T-cell (primary cell): ENCODE measurements at regions not wholly inside any gene's neighbourhood (a gene's known extent, or its start where the extent isn't known, plus 50 kb on each side); places are given as distances from the start of the nearest gene placed in this dataset.
A peak's percentile ranks its signal among the peaks of the same experiment; 100 is the strongest.

ENCODE experiments used
- ATAC-seq, 4 experiments: fragments of 200-7000 bp in 3 of 4; fragments of 150-1000 bp in 1 of 4; cut with Tn5 transposase; replicated peaks in 1 of 4; 1 replicate in 3 of 4; 2 replicates in 1 of 4; pipeline ENCODE4 v1.10.0; 2021; ENCODE audit warnings: moderate library complexity in 3 of 4, mild to moderate bottlenecking in 2 of 4, moderate number of reproducible peaks in 1 of 4
- CTCF ChIA-PET, 2 donors: fragments of 300-600 bp; sonication (Branson Sonifier 250); formaldehyde crosslinking; loops; one replicate each; lab custom pipeline; 2022; ENCODE audit warnings: antibody characterized with exemption in 2 of 2; lab: Charles Lee
- POLR2A ChIA-PET, 2 donors: fragments of 300-600 bp; sonication (Branson Sonifier 250); formaldehyde crosslinking; loops; one replicate each; lab custom pipeline; 2022; ENCODE audit warnings: antibody characterized with exemption in 2 of 2; lab: Charles Lee
- DNase-seq, 35 experiments: peaks; one replicate each; pipeline versions ENCODE4 v3.0.0 to v3.0.0-alpha.2; 2013 to 2023
- H3K27ac ChIP-seq: one replicate; pipeline ENCODE4 v1.5.1; 2013; ENCODE audit warnings: low read length
- H3K27me3 ChIP-seq, 2 experiments: replicated peaks in 1 of 2; 1 replicate in 1 of 2; 2 replicates in 1 of 2; pipeline versions ENCODE4 v1.6.1 to v1.7.0; 2013; ENCODE audit warnings: low read length in 1 of 2, mixed read lengths in 1 of 2; ENCODE audit not compliant: control insufficient read depth in 2 of 2, insufficient read depth in 2 of 2; ENCODE audit errors: extremely low read depth in 1 of 2
- H3K36me3 ChIP-seq, 2 donors: 1 replicate in 1 of 2; 2 replicates in 1 of 2; pipeline versions ENCODE4 v1.6.1 to v1.7.0; 2013; ENCODE audit warnings: low read length in 1 of 2; ENCODE audit not compliant: control insufficient read depth in 2 of 2, insufficient read depth in 1 of 2; ENCODE audit errors: extremely low read depth in 1 of 2
- H3K4me1 ChIP-seq, 2 experiments: 1 replicate in 1 of 2; 2 replicates in 1 of 2; pipeline versions ENCODE4 v1.6.1 to v1.7.0; 2013; ENCODE audit warnings: low read length in 2 of 2, mixed read lengths in 1 of 2; ENCODE audit not compliant: insufficient read depth in 2 of 2, control insufficient read depth in 1 of 2; ENCODE audit errors: extremely low read depth in 1 of 2
- H3K4me3 ChIP-seq, 2 donors: 1 replicate in 1 of 2; 2 replicates in 1 of 2; pipeline versions ENCODE4 v1.5.1 to v1.7.0; 2013; ENCODE audit warnings: mild to moderate bottlenecking in 2 of 2, low read length in 1 of 2, moderate library complexity in 1 of 2; ENCODE audit not compliant: control insufficient read depth in 1 of 2; ENCODE audit errors: extremely low read depth in 1 of 2
- H3K9me3 ChIP-seq: 2 replicates; pipeline ENCODE4 v1.7.0; 2013
- H3K27ac Mint-ChIP-seq, 2 donors: one replicate each; pipeline ENCODE4 v1.8.0; 2020 to 2021; ENCODE audit warnings: mild to moderate bottlenecking in 2 of 2, mixed read lengths in 2 of 2
- H3K27me3 Mint-ChIP-seq, 2 donors: one replicate each; pipeline ENCODE4 v1.8.0; 2021 to 2022; ENCODE audit warnings: mixed read lengths in 2 of 2
- H3K36me3 Mint-ChIP-seq: one replicate; pipeline ENCODE4 v1.8.0; 2021; ENCODE audit warnings: mixed read lengths
- H3K4me1 Mint-ChIP-seq, 3 donors: one replicate each; pipeline ENCODE4 v1.8.0; 2020 to 2022; ENCODE audit warnings: mixed read lengths in 3 of 3, mild to moderate bottlenecking in 1 of 3
- H3K4me3 Mint-ChIP-seq, 3 donors: one replicate each; pipeline ENCODE4 v1.8.0; 2020 to 2022; ENCODE audit warnings: mild to moderate bottlenecking in 3 of 3, mixed read lengths in 3 of 3, moderate library complexity in 3 of 3
- H3K9me3 Mint-ChIP-seq, 3 donors: one replicate each; pipeline ENCODE4 v1.8.0; 2020 to 2022; ENCODE audit warnings: mixed read lengths in 3 of 3
- WGBS: methylation state at CpG from one replicate; pipeline ENCODE4 v1.1.5; 2013; ENCODE audit warnings: missing lambda C conversion rate; ENCODE audit not compliant: insufficient coverage; 5-methylcytosine and 5-hydroxymethylcytosine counted together

DNA sequence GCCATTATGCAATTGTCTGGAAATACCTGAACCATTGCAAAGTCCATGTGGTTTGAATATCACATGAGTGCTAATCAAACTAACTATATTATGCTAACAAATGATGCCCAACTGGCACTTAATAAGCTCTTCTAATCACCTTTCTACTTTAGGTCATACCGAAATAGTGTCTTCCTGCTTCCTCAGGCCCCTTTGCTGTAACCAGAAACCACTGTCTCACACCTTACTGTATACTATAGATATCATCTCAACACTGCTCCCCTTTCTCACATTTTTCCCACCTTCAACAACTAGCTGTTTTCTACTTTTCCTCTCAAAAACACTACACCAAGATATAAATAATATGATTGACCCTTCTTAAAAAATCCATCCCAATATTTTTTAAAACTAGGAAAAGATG lies 633.9 kb downstream of the BCL11A start:
- WGBS, result 30% methylated on average over 1 of the region's 1 CpG
- Histone ChIP-seq H3K4me3 (no peak overlapping the region), H3K27me3 (no peaks in the 10 kb centered on the region), H3K9me3 (no peaks in the 10 kb centered on the region), H3K36me3 (no peaks in the 10 kb centered on the region), H3K4me1 (peaks cover 0 to 28% of the 10 kb centered on the region in 2 experiments), H3K27ac (no peak overlapping the region)
- H3K9me3 Mint-ChIP-seq, result no peaks in the 10 kb centered on the region
- H3K4me1 Mint-ChIP-seq, result peaks cover 7 to 24% (median 20%) of the 10 kb centered on the region in 3 donors
- DNase-seq, result no peak
- H3K27ac Mint-ChIP-seq, result no peak overlapping the region
- ChIA-PET CTCF (no interaction called here), POLR2A (interaction anchor here in 1 of 2 donors (0.6 kb wide), 1 partner anchor 115 kb away, joined by 3 read pairs; no protein-coding TSS in a partner anchor)
- H3K4me3 Mint-ChIP-seq, result no peak overlapping the region
- no peaks in the 10 kb centered on the region for H3K27me3 Mint-ChIP-seq
- peak in 1 of 4 experiments; percentile 37 for ATAC-seq
- H3K36me3 Mint-ChIP-seq, result no peaks in the 10 kb centered on the region

DNA sequence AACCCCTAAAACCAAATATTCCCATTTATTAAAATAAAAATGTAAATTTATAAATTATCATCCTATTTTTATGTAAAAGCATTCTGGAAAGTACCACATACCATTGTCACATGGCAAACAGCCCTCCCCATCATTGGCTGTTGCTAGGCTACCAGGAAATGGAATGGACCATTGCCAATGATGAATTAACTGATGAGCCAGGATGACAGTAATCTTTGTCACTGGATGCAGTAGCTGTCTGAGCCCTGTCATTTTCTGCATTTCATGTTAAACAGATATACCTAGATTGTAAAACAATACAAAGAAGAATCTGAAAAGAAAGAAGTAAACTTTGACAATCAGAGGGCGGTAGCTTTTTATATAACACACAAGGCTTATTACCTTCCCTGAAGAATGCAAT lies 641.4 kb downstream of the BCL11A start:
- H3K9me3 ChIP-seq, result no peaks in the 10 kb centered on the region
- no peaks in the 10 kb centered on the region for H3K27me3 ChIP-seq
- peaks cover 2 to 35% of the 10 kb centered on the region in 2 experiments for H3K4me1 ChIP-seq
- Mint-ChIP-seq H3K9me3 (peaks cover 0 to 5% (median 0%) of the 10 kb centered on the region in 3 donors), H3K4me3 (no peak overlapping the region), H3K4me1 (peaks cover 15 to 23% (median 19%) of the 10 kb centered on the region in 3 donors), H3K36me3 (no peaks in the 10 kb centered on the region), H3K27me3 (no peaks in the 10 kb centered on the region), H3K27ac (no peak overlapping the region)
- ATAC-seq (no peak), DNase-seq (no peak)
- no peak overlapping the region for H3K27ac ChIP-seq
- ChIA-PET POLR2A (no interaction called here), CTCF (interaction anchor here in 1 of 2 donors (0.6 kb wide), 1 partner anchor 35 kb away, joined by 6 read pairs; no protein-coding TSS in a partner anchor)
- WGBS, result no CpG with 5 or more reads among the region's 1 CpG
- H3K4me3 ChIP-seq, result no peak overlapping the region
- no peaks in the 10 kb centered on the region for H3K36me3 ChIP-seq

DNA sequence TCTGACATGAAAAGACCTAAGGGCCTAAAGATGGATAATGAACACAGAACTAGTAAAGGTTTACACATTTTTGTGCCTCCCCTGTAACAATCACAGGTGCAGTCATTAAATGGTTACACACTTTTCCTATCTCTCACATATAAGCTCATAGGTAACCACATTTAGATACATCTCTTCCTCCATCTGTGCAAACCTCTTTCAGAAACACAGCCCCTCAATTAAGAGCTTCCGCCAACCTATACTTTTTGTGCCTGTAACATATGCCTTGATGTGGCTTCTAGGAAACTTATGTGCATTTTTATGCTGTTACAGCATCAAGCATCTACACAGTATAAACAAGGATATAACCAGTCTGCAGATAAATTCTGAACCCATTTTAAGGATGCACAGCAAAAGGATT lies 643.3 kb downstream of the BCL11A start:
- H3K27ac Mint-ChIP-seq, result no peak overlapping the region

DNA sequence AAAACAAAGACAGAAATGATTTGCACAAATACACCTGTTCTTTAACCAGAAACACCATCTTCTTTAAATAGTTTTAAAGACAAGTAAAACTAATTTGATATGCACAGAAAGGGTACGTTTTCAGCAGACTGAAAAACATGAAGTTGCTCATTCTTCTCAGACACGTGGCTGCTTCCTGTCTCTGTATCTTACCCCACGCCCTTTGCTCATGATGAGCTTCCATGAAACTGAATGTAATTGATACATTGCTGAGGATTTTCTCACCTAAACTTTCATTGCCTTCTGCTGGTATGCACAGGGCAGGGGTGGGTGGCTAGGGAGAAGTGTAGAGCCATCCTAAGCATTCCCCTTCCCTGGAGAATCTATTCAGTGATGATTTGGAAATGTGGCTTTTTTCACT lies 644.3 kb downstream of the BCL11A start:
- no peak overlapping the region for H3K27ac Mint-ChIP-seq
- DNase-seq (no peak), ATAC-seq (no peak)
- peaks cover 15 to 23% (median 19%) of the 10 kb centered on the region in 3 donors for H3K4me1 Mint-ChIP-seq
- ChIA-PET CTCF (no interaction called here), POLR2A (no interaction called here)
- Histone ChIP-seq H3K27me3 (no peaks in the 10 kb centered on the region), H3K9me3 (no peaks in the 10 kb centered on the region), H3K27ac (no peak overlapping the region), H3K4me1 (peaks cover 2 to 38% of the 10 kb centered on the region in 2 experiments), H3K36me3 (no peaks in the 10 kb centered on the region), H3K4me3 (no peak overlapping the region)
- H3K27me3 Mint-ChIP-seq, result no peaks in the 10 kb centered on the region
- no peaks in the 10 kb centered on the region for H3K36me3 Mint-ChIP-seq
- H3K4me3 Mint-ChIP-seq, result no peak overlapping the region
- peaks cover 0 to 5% (median 0%) of the 10 kb centered on the region in 3 donors for H3K9me3 Mint-ChIP-seq
- WGBS, result 40% methylated on average over 1 of the region's 3 CpGs

More for the DNA sequence above, 643.3 kb downstream of the BCL11A start:
- H3K9me3 ChIP-seq, result no peaks in the 10 kb centered on the region
- peak; percentile 26 to 56 (median 38) for ATAC-seq
- peak overlapping the region in 1 of 2 donors; percentile 6 for H3K4me3 ChIP-seq
- no CpG with 5 or more reads among the region's 1 CpG for WGBS
- POLR2A ChIA-PET, result interaction anchor here in 1 of 2 donors (0.6 kb wide), 1 partner anchor 137 kb away, joined by 3 read pairs; no protein-coding TSS in a partner anchor
- Mint-ChIP-seq H3K36me3 (no peaks in the 10 kb centered on the region), H3K4me3 (peak overlapping the region in 1 of 3 donors; percentile 1), H3K9me3 (peaks cover 0 to 5% (median 0%) of the 10 kb centered on the region in 3 donors), H3K27me3 (no peaks in the 10 kb centered on the region), H3K4me1 (peaks cover 15 to 23% (median 19%) of the 10 kb centered on the region in 3 donors)
- CTCF ChIA-PET, result no interaction called here
- H3K27ac ChIP-seq, result no peak overlapping the region
- no peaks in the 10 kb centered on the region for H3K36me3 ChIP-seq
- H3K27me3 ChIP-seq, result no peaks in the 10 kb centered on the region
- peaks cover 2 to 35% of the 10 kb centered on the region in 2 experiments for H3K4me1 ChIP-seq
- DNase-seq, result no peak

DNA sequence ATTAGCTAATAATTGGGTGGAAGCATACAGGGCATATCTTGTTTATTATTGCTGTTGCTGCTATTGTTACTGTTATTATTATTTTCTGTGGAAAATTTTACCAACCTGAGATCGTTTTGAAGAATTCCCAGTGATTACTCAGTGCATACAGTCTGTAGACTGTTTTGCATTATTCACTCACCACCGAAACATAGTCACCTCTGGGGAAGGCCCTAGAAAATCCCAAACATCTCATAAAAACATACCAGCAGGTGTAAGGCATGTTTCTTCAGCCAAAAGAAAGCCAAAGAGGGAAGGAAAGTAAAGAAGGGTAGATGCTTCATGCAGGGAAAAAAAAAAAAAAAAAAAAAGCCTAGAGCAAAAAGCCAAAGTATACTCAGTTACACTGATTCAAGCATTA lies 647.7 kb downstream of the BCL11A start:
- ATAC-seq, result no peak
- H3K9me3 Mint-ChIP-seq, result no peaks in the 10 kb centered on the region
- no peak for DNase-seq
- no peaks in the 10 kb centered on the region for H3K36me3 Mint-ChIP-seq
- Histone ChIP-seq H3K36me3 (no peaks in the 10 kb centered on the region), H3K27me3 (no peaks in the 10 kb centered on the region), H3K4me3 (no peak overlapping the region), H3K27ac (no peak overlapping the region), H3K9me3 (no peaks in the 10 kb centered on the region), H3K4me1 (peaks cover 2 to 21% of the 10 kb centered on the region in 2 experiments)
- WGBS, result no CpG with 5 or more reads among the region's 2 CpGs
- peaks cover 15 to 22% (median 19%) of the 10 kb centered on the region in 3 donors for H3K4me1 Mint-ChIP-seq
- no peaks in the 10 kb centered on the region for H3K27me3 Mint-ChIP-seq
- ChIA-PET POLR2A (no interaction called here), CTCF (no interaction called here)
- no peak overlapping the region for H3K27ac Mint-ChIP-seq
- no peak overlapping the region for H3K4me3 Mint-ChIP-seq

DNA sequence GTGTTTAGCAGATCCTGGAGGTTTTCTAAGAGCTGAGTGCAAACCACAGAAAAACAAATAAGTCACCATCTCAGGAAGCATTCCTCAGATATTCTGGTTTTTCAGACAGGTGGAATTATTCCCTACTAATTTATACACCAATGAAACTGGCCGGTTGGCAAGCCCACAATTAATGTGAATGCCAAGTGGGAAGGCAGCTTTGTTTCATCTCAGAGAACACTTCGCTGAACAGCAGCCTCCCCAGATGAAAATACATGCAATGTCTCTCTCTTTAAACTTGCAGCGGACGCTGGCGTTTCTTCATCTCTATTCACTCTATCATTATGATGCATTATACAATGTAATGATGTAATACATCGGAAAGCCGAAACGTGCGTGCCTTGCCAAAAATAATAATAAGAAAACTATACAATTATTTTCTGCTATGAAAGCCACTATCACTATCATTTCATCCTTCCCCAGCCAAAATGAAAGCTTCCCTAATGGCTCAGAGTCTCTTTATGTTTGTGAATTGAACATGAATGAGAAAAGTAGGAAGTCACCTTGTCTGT lies 649.4 kb downstream of the BCL11A start:
- CTCF ChIA-PET, result no interaction called here
- H3K36me3 Mint-ChIP-seq, result no peaks in the 10 kb centered on the region
- Histone ChIP-seq H3K27me3 (no peaks in the 10 kb centered on the region), H3K36me3 (no peaks in the 10 kb centered on the region), H3K4me1 (peaks cover 0 to 5% of the 10 kb centered on the region in 2 experiments), H3K9me3 (no peaks in the 10 kb centered on the region), H3K27ac (no peak overlapping the region), H3K4me3 (no peak overlapping the region)
- no peaks in the 10 kb centered on the region for H3K9me3 Mint-ChIP-seq
- H3K27me3 Mint-ChIP-seq, result no peaks in the 10 kb centered on the region
- no peak overlapping the region for H3K27ac Mint-ChIP-seq
- no peak overlapping the region for H3K4me3 Mint-ChIP-seq
- no CpG with 5 or more reads among the region's 9 CpGs for WGBS
- POLR2A ChIA-PET, result interaction anchor here in 1 of 2 donors (0.6 kb wide), 1 partner anchor 17 kb away, joined by 3 read pairs; no protein-coding TSS in a partner anchor
- H3K4me1 Mint-ChIP-seq, result peaks cover 4 to 7% (median 6%) of the 10 kb centered on the region in 3 donors
- no peak for DNase-seq
- no peak for ATAC-seq
